ENCODE measurements at regions not wholly inside any gene's neighbourhood (a gene's known extent, or its start where the extent isn't known, plus 50 kb on each side); places are given as distances from the start of the nearest gene placed in this dataset.

DNA sequence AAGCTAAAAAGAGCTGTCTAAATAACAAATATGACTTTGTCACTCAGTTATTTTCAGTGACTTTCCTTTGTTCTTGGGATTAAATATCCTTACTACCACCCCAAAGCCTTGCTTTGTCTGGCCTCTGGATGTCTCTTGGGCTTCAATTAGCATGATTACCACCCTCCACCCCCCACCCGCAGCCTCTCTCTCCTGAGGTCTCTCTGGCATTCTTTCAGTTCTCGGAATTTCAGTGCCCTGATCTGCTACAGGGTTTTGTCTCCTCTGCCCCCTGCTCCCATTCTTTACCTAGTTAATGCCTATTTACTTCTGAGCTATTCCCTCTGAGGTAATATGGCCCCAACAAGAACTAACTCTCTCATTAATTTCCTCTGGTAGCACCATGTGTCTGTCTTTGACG is 376.4 kb downstream of the DEPDC1B start:
- TF ChIP-seq, protein P1, sequence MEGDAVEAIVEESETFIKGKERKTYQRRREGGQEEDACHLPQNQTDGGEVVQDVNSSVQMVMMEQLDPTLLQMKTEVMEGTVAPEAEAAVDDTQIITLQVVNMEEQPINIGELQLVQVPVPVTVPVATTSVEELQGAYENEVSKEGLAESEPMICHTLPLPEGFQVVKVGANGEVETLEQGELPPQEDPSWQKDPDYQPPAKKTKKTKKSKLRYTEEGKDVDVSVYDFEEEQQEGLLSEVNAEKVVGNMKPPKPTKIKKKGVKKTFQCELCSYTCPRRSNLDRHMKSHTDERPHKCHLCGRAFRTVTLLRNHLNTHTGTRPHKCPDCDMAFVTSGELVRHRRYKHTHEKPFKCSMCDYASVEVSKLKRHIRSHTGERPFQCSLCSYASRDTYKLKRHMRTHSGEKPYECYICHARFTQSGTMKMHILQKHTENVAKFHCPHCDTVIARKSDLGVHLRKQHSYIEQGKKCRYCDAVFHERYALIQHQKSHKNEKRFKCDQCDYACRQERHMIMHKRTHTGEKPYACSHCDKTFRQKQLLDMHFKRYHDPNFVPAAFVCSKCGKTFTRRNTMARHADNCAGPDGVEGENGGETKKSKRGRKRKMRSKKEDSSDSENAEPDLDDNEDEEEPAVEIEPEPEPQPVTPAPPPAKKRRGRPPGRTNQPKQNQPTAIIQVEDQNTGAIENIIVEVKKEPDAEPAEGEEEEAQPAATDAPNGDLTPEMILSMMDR (IDR thresholded peaks at IDR 0.05) = no peak
- no peak for TF ChIP-seq POLR2A (IDR thresholded peaks at IDR 0.05)
